ENCODE measurements at regions not wholly inside any gene's neighbourhood (a gene's known extent, or its start where the extent isn't known, plus 50 kb on each side); places are given as distances from the start of the nearest gene placed in this dataset.

DNA sequence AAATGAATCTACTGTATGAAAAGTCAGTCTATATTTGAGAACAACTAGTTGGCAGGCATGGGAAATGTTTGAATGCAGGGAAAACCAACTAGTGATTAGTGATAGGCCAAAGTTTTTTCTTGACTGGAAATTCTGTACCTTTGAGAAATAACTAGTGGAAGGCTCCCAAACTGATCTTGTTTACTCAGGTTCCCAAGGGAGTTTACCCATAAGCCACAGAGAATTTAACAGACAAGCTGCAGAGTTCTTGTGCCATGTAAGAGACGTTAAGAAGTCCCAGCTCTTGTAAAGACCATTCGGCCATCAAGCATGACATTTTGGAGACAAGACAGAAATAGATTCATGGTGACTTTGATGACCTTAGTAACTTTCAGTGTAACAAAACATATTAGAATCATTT lies 1882.8 kb upstream of the SEL1L start:
- no peak for TF ChIP-seq CTCF (IDR thresholded peaks at IDR 0.05)
- no peak for TF ChIP-seq POLR2A (IDR thresholded peaks at IDR 0.05)

Measured in prostate gland (tissue), 2 donors.